Neural progenitor cell (in vitro differentiated cells): ENCODE measurements at regions not wholly inside any gene's neighbourhood (a gene's known extent, or its start where the extent isn't known, plus 50 kb on each side); places are given as distances from the start of the nearest gene placed in this dataset.

Source experiments
- CTCF ChIP-seq: fragments of 200-600 bp; sonication (generic); IDR thresholded peaks from 2 replicates; pipeline ENCODE4 v1.5.1; 2017; ENCODE audit warnings: antibody characterized with exemption, mild to moderate bottlenecking
- EZH2 ChIP-seq: fragments of 200-600 bp; sonication (generic); IDR thresholded peaks from 2 replicates; pipeline ENCODE4 v1.6.1; 2017; ENCODE audit warnings: antibody characterized with exemption, mild to moderate bottlenecking, moderate library complexity

- no peak for TF ChIP-seq CTCF
- no peak for TF ChIP-seq EZH2
These were observed 52.2 kb upstream of the MAP3K1 start for GRCh38 chr5:56763182-56763581.
